Right ventricle myocardium inferior (tissue), 1 donor: ENCODE measurements at regions not wholly inside any gene's neighbourhood (a gene's known extent, or its start where the extent isn't known, plus 50 kb on each side); places are given as distances from the start of the nearest gene placed in this dataset.
"Not testable (repeated sequence)": the region's sequence is repeated elsewhere in the genome, so short reads cannot be mapped to it uniquely, and the experiment has no call there.

ENCODE experiments used
- ATAC-seq: fragments of 200-7000 bp; cut with Tn5 transposase; one replicate; pipeline ENCODE4 v1.9.1; 2020; ENCODE audit warnings: mild to moderate bottlenecking, moderate library complexity
- DNase-seq: peaks from one replicate; pipeline ENCODE4 v3.0.0; 2021; ENCODE audit errors: missing footprints
- intact Hi-C: fragments of 100-400 bp; cut with DNase I; formaldehyde crosslinking; loops from one replicate; pipeline ENCODE4 v1.11.0; 2022
- donor health status: DM: no; HTN: yes; CAD: no; lungs with severe emphysema.

DNA sequence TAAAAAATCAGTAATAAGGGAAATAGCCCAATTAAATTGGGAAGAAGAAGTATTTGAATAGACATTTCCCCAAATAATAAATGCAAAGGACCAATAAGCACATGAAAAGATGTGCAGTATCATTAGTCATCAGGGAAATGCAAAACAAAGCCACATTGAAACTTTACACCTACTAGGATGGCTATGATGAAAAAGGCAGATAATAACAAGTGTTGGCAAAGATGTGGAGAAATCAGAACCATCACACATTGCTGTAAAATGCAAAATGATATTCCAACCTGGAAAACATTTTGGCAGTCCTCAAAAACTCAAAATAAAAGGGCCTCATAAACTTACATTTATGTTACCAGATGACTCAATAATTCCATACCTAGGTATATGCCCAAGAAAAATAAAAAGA lies 131.1 kb upstream of the G2E3 start:
- ATAC-seq (no peak), DNase-seq (no peak)
- intact Hi-C loops: no loop called here

DNA sequence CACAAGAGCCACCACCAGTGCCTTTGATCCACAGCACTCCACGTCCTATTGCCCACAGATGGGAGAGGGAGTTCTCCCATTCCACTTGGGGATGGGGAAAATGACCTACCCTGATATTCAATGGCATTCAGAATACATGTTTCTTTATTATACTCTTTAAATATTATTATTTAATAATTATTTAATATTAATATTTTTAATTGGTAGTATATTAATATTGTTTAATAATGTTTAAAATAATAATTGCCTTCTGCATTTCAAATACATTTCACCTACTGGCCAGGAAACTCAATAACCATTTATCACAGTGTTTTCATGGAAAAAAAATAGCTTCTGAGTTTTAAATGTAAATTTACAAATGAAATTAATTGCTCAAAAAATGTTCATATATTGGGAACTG lies 127.4 kb upstream of the G2E3 start:
- intact Hi-C loops: no loop called here
- DNase-seq (no peak), ATAC-seq (no peak)

DNA sequence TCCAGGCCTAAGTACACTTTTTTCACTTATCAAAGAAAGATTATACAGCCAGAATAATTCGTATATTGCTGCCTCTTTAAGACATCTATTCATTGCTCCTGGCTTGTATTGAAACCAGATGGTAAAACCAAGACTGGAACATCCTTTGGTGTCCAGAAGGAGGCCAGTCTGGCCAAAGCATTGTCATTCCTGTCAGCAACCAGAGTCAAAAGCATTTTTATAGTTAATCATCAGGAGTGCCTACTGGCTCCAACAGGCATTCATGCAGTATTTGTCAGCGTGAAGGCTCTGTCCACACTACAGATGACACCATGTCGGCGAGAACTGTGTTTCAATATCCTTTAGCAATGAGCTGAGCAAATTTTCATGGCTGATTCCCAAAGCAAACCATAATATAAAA lies 118.0 kb upstream of the G2E3 start:
- no peak for DNase-seq
- no peak for ATAC-seq
- intact Hi-C loops: loop anchor here (5.0 to 10.0 kb wide), 2 partner anchors 69 to 896 kb away; no protein-coding TSS in a partner anchor

DNA sequence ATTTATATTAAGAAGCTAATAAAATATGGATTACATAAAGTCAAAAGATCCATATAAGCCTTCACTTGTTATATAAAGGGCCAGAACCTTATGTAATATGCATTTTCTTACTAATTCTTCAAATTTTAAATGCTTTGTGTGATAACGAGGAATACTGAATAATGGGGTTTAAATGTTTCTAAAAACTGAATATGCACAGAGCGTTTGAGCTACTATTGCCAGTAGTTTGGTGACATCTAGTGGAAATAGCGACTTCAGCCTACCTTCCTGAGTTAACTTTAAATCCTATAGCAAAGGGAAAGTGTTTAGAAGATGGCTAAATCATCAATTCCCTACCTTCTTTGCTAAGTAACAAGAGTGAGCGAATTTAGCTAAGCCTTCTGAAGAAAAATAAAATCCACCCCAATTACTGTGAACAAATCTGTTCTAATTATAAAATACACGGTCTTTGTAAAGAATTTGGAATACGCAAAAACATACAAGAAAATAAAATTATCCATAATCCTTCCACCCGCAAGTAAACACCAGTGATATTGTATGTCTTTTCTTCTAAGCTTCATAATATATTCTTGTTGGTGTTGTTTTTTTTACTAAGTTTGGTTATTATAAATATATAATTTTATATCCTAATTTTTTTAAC lies 115.5 kb upstream of the G2E3 start:
- intact Hi-C loops: loop anchor here (5.0 to 10.0 kb wide), 2 partner anchors 71 to 899 kb away; no protein-coding TSS in a partner anchor
- ATAC-seq (no peak), DNase-seq (no peak)

DNA sequence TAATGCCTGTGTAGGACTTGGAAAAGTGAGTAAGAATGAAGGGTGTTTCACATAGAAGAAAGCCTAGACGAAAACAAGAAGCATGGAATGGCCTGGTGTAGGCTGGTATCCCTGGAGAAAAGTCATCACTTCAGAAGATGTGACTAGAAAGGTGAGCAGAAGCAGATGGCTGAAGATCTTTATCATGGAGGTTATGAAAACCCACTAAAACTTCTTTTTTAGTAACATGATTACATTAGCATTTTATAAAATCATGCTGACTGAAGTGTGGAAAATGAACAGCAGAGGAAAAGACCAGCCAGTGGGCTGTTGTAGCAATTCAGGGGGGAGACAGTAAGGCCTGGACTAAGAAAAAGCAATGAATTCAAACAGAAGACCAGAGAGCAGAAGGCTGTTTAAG lies 114.5 kb upstream of the G2E3 start:
- no peak for DNase-seq
- ATAC-seq: no peak
- intact Hi-C loops: loop anchor here (5.0 to 10.0 kb wide), 2 partner anchors 72 to 900 kb away; no protein-coding TSS in a partner anchor

DNA sequence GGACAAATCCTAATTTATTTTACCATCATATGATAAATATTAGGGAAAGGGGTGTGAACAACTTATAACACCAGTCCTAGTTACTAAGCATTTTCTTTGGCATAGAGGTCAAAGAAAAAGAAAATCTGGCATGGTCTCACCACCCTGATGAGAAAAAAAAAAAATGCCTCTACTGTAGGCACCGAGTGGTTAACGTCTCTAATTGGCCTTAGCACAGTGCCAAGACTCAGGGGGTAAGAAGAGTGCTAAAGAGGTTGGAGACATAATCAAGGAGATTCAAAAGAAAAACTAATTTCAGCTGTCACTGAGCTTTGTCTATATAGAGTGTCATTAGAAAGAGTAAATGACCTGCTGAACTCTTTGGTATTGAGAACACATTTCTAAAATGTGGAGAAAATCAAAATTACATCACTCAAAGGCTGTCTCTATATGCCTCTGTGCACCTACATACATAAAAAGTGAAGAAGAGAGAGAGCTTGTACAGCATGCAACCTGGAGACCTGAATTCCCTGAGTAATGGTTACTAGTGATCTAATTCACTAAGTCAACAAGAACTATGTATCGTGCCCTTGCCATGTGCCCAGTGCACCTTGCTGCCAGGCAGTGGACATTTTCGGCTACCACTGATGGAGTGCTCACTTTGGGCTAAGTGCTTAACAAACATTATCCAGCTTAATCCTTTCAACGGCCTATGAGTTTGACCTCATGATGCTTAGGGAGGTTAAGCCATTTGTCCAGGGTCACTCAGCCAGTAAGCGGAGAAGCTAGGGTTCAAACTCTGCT lies 113.8 kb upstream of the G2E3 start:
- ATAC-seq (no peak), DNase-seq (no peak)
- intact Hi-C loops: loop anchor here (10.0 kb wide), 1 partner anchor 900 kb away; no protein-coding TSS in a partner anchor

DNA sequence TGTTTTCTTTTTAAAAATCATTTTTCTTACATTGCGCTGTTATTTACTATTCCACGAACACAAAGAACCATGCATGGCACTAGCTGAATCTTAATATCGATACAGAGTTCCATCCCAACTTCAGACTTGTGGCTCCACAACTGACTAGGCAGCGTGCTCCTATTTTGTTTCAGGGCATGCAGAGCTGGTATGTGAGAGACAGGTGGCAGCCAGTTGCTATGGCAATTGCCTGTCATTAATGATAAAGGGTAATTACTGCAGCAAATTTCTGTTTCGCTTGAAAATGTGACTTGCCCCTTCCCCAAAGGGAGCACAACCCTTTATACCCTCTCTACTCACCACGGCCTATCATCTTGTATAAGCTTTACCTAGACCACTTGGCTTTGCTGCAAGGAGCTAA lies 113.1 kb upstream of the G2E3 start:
- DNase-seq (no peak), ATAC-seq (no peak)
- intact Hi-C loops: loop anchor here (10.0 kb wide), 1 partner anchor 901 kb away; no protein-coding TSS in a partner anchor

DNA sequence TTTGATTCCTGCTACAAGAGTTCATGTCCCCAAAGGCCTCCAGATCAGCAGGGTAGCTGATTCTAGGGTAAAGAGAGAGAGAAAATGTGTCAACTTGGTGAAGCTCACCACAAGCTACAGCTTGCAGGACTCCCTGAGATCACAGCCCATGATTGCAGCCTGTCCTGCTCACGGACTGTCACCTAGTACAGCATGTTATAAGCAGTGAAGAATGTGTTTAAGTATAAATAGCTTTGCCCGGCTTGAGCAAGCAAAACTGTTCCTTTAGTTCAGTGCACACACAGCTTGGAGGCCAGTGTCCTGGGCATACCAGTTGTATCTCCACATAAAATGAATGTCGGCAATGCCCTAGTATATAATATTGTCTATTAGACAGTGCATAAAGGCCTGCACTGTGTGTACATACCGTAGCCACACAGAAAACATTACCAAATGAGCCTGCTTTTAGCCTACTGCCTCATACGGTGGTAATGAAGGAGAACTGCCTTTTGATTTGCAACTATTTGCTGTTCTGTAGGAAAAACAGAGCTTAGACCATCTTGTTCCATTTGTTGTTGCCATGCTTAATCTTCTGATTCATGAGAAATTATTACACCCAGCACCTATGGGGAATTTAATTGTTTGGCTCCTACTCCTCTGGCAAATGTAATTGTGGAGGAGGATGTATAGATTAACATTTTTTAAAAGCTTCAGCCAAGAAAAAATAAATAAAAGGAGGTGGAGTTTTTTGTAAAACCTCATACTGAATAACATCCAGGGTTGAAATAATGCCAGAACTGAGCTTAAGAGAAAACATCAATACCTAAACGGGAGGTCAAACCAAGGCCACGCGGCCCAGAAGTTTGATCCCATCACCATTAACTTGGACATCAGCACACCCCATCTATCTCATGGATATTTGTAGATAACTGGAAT lies 108.1 kb upstream of the G2E3 start:
- no peak for DNase-seq
- intact Hi-C loops: no loop called here
- peak; percentile 88 for ATAC-seq

DNA sequence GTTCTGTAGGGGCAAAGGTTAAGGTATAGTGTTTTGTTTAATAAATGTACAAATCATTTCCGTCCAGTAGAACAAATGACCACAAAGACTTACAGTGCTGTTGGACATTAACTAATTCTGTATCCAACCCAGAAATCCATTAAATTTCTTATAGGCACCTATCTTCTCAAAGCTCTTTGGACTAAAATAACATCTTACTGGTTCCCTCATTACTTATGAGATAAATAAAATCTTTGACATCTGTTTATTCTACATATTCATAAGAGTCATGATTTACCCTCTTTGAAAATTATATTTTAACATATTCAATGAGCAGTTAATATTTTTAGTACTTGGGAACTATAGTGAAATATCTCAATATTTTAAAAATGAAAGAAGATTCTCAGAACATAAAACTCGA lies 102.7 kb upstream of the G2E3 start:
- intact Hi-C loops: no loop called here
- no peak for DNase-seq
- no peak for ATAC-seq

DNA sequence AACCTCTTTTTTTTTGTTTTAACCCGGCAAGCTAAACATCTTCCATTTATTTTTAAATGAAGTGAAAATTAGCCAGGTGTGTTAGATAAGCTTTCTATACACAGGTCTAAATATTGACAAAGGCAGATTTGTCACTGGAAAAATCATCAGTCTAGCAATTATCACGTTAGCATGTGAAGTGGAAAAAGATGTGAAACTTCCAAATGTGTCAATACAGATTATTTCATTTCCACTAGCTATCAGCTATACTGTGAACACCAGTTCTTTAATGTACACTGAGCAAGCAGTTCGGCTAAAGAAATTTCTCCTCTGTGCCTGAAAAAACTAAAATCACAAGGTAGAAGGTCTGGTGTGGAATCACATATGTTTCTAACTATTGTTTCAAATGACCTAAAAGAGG lies 96.6 kb upstream of the G2E3 start:
- no peak for ATAC-seq
- intact Hi-C loops: no loop called here
- DNase-seq: no peak

DNA sequence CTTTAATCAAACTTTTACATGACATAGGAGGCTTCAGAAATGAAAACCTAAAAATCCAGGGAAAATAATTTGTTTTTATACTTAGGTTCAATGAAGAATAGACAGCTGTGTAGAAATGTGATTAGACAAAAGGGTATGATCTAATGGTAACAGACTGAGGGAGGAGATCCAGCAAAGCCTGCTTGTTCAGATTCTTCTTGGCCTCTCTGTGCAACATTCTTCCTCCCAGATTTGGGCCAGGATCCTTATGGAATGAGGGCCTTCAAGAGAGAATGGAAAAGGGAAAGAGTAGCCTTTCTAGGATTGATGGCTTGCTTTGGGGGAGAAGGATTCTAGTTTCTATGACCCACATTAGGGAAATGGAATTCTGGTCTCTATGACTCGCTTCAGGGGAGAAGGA lies 94.5 kb upstream of the G2E3 start:
- intact Hi-C loops: no loop called here
- no peak for ATAC-seq
- DNase-seq: no peak

DNA sequence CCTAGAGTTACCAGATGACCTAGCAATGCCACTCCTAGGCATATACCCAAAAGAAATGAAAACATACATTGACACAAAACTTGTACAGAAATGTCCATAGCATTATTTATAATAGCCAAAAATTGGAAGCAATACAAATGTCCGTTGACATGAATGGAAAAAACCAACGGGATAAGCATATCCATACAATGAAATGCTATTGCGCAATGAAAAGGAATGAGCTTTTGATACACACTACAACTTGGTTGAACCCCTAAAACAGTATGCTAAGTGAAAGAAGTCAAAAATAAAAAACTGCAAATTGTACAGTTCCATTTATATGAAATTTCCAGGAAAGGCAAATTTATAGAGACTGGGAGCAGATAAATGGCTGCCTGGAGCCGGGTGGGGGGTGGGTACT lies 90.6 kb upstream of the G2E3 start:
- ATAC-seq: no peak
- intact Hi-C loops: no loop called here
- no peak for DNase-seq

DNA sequence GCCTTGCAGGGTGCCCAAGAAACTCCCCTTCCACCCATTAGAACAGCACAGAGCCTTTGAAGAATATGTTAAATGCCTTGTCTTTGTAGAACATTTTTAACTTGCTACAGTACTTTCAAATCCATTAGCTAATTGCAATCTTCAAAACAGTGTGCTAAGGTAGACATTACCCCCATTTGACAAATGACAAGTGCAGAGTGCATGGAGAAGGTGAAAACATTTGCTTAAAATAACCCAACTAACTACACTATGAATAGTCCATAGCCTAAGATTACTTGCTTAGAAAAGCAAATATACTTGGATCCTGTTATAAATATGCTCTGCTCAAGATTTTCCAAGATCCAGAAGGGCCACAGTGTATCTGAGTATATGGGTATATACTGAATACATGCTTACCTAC lies 87.0 kb upstream of the G2E3 start:
- DNase-seq (no peak), ATAC-seq (no peak)
- intact Hi-C loops: no loop called here

DNA sequence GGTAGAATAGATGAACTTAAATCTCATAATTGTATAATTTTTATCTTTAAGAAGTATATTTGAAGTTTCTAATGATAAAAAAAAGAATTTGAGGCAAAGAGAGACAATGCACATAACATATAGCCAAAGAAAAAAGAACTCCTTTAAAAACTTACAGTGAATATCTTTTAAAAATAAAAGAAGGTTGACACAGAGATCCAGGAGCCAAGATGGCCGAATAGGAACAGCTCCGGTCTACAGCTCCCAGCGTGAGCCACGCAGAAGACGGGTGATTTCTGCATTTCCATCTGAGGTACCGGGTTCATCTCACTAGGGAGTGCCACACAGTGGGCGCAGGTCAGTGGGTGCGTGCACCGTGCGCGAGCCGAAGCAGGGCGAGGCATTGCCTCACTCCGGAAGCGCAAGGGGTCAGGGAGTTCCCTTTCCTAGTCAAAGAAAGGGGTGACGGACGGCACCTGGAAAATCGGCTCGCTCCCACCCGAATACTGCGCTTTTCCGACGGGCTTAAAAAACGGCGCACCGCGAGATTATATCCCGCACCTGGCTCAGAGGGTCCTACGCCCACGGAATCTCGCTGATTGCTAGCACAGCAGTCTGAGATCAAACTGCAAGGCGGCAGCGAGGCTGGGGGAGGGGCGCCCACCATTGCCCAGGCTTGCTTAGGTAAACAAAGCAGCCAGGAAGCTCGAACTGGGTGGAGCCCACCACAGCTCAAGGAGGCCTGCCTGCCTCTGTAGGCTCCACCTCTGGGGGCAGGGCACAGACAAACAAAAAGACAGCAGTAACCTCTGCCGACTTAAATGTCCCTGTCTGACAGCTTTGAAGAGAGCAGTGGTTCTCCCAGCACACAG lies 84.9 kb upstream of the G2E3 start:
- ATAC-seq, intact Hi-C loops, DNase-seq: not testable (repeated sequence)

DNA sequence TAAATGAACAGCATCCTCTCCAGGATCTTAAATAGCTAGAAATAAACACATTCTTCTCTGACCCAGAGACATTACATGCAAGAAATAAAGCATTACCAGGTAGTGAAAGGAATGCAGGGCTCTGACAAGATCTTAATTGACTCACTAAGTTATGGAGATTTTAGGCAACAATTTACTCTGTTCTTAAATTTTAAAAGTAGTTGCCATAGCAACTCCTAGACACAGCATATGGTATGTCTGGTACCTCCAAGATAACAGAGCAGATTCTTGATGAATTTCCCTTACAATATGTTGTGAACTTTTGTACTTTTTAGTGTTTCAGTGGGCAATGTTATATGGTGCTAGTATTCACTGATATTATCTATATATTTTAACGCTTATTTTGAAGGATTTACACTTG lies 76.7 kb upstream of the G2E3 start:
- intact Hi-C loops: no loop called here
- ATAC-seq (no peak), DNase-seq (no peak)

DNA sequence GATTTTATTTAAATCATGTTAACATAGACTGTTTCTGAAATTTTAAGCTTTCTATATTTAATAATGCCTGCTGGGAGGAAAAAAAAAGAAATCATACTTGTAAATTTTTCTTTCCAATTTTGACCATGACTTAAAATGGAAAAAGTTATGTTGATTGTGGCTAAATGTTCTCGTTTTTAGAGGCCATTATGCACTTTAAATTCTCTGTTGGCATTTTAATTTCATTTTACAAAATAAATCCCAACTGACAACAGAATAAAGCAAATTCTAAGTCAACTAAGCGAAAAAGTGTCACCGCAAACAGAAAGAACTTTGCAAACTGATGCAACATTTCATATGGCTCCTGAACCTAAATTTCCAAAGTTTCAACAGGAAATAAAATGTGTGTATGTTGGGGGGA lies 74.8 kb upstream of the G2E3 start:
- ATAC-seq: no peak
- DNase-seq: no peak
- intact Hi-C loops: no loop called here

DNA sequence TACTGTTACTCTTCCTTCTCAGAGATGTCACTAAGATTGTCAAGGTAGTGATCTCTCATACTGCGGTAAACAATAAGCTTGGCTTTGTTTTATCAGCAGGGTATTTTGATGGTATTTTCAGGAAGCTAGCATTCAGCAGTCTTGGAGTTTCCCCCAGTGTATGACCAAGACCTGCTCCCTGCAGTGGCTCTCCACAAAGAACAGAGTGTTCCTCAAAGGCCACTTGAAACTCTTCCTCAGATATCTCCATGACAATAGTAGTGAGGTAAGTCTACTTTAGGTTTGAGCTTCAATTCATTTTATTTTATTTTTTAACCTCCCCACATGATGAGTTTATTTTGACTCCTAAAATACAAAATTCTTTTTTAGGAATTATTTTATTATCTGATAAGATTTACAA lies 74.0 kb upstream of the G2E3 start:
- ATAC-seq (no peak), DNase-seq (no peak)
- intact Hi-C loops: no loop called here

DNA sequence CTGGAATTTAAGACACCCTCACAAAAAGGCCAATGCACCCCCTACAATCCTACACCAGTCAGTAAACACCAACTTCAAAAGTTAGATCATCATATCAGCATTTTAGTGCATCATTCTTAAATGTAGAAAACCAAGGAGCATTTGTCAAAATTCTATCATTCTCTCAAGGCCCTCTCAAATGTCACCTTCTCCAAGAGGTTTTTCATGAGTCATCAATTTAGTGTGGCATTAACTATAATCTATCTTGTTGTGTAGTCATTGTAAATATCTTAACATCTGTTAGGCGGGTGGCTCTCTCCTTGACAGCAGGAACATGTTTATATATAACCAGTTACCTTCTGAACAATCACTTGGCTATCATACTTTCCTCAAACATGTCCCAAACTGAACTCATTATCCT lies 62.1 kb upstream of the G2E3 start:
- DNase-seq: no peak
- ATAC-seq: no peak
- intact Hi-C loops: no loop called here

DNA sequence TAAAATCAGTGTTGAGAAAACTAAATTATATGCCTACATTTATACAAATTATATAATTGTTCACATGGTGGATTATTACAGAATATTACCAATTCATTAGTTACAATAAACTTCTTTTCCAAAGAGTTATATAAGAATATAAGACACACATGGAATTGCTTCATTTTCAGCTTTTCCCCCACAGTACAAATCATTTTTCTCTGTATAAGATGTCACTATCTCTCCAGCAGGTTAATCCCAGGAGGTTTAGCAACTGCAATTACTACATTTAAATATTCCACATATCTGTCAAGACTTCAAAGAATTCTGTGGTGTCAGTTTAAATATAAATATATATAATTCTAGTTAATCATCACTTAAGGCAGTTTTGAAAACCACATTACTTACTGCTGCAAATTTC lies 59.6 kb upstream of the G2E3 start:
- DNase-seq: no peak
- no peak for ATAC-seq
- intact Hi-C loops: no loop called here
